Stimulated activated CD8-positive, alpha-beta memory T cell treated with anti-CD3 and anti-CD28 coated beads, Interleukin-15, amount 100 ng/mL, for 24 hours (primary cell): ENCODE measurements at regions not wholly inside any gene's neighbourhood (a gene's known extent, or its start where the extent isn't known, plus 50 kb on each side); places are given as distances from the start of the nearest gene placed in this dataset.

ENCODE experiments used
- DNase-seq: peaks from one replicate; pipeline ENCODE4 v3.0.0-alpha.2; 2020; ENCODE audit warnings: low read depth

DNA sequence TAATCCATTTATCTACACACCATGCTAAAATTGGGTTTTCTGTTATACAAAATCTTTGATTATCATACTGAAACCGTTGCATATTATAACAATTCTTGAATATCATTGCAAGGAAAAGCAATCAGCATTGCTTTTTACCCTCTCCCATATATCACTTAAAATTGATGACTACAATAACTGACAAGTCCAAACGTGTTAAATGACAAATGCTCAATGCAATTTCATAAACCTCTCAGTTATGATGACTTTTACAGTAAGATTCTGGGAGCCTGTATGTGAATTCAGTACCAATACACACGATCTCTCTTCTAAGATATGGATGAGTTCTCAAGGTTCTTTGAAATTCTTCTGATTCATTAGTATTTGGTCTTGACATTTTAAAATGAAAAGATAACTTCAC lies 368.5 kb upstream of the TRIB2 start:
- DNase-seq: no peak

DNA sequence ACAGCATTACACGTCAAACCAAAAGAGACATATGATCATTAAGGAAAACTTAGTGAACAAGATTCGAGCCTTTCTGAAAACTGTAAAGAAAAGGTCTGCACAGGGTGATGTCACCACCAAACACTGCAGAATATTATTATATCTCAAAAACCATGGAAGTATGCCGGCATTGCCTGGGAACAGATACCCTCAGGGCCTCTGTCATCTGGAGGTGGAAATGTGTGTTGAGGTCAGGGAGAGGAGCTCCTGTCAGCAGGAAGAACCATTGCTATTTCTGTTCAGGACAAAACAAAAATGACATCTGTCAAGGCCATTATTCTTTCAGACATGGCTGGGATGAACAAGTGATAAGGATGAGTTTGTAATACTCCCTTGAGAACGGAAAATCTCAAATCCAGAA lies 365.9 kb upstream of the TRIB2 start:
- no peak for DNase-seq

DNA sequence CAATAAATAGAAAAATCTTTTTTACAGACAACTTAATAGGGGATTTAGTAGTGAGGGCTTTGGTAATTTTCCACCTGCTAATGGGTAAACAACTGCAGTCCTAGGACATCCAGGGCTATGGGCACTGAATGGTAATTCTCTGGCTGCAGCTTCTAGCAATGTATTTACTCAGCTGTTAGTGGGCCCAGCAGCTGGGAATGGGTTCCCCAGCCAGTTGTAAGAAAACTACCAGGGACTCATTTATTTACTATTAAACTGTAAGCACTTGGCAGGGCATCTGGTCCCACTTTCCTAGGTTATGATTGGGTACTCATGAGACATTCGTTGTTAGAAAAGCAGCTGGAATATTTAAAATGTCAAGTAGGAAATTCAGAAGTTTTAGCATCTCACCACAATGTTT lies 363.8 kb upstream of the TRIB2 start:
- DNase-seq: no peak

DNA sequence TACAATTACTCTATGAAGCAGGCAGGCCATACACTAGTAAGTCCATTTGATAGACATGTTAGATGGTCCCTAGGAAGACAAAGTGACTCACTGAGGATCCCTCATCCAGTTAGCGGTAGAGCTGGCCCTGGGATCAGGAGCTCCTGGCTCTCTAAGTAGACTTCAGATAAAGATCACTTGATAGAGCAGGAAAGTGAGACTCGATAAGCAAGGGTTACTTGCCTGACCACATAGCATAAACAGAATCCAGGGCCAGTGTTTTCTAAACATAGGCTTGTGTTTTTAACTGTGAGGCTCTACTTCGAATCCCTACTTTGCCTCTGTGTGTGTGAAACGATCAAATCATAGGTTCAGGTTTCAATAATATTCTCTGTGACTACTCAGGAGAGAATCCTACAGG lies 355.2 kb upstream of the TRIB2 start:
- DNase-seq: no peak

DNA sequence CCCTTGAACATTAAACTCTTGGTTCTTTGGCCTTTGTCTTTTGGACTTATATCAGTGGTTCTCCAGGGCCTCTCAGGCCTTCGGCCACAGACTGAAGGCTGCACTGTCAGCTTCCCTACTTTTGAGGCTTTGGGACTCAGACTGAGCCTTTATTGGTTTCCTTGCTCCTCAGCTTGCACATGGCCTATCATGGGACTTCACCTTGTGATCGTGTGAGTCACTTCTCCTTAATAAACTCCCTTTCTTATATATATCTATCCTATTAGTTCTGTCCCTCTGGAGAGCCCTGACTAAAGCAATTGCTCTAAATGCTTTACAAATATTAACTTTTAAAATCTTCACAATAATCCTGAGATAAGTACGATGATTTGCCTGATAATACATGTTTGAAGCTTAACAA lies 353.6 kb upstream of the TRIB2 start:
- no peak for DNase-seq

DNA sequence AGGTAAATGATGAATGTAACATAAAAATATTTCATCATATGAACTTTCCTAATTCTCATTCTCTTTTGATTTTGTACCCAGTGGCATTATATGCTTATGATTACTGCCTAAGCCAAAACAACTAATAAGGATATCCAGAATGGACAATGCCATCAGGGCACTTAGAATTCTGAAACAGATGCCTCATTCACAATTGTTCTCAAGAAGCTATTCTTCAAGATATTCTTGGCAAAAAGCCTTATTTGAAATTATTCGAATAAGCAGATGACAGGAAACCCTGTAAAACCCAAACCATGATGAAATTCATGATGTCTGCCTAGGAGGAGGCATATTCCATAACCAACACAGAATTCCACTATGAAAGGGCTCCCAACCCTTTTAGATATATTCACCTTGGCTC lies 353.2 kb upstream of the TRIB2 start:
- no peak for DNase-seq

DNA sequence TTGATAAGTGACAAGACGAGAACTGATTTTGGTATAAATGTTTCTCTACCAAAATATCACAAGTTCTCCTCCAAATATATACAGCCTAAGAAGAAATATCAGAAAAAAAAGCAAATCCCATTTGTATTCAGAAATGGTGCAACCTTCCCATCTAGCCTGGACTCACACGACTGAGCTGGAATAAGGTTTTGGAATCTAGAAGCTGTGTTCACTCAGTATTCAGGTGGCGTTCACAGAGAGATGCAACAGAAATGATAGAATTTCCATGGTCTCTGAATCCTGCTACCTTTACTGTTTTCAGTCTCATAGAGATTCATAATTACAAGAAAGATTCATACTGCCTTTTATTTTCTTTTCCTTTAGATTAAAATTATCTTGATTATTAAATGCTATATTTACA lies 347.2 kb upstream of the TRIB2 start:
- no peak for DNase-seq

DNA sequence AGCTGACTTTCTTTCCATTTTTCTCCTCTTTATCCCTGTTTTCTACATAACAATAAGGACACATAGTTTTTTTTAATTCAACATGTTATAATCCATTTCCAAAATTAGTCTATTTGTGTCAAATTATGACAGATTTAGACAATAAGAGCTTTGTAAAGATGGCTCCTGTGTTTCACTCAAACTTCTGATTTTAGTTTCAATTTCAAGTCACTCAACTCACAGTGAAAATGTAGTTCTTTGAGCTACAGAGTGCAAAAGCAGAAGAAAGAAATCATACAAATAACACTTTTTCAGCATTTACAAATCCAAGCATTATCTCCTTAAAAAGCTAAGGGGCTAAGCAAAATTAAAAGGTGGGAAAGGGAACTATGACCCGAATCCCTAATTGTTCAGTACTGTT lies 340.7 kb upstream of the TRIB2 start:
- DNase-seq: no peak

DNA sequence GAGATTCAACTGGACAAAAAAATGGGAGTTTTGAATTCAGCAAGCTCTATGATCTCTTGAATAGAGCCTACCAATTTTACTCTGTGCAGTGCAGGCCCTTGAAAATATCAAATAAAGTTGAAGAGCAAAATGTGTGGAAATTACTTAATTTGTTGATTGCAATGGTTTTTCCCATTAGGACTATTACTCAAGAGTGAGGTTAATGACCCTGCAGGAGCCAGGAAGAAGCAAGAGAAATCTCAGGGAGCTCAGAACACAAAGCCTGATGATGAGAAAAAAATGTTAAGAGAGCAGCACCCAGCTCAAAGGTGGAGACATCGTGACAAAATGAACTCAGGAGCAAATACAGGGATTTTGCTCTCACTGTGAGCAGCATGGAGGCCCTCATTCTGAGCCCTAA lies 337.6 kb upstream of the TRIB2 start:
- no peak for DNase-seq

DNA sequence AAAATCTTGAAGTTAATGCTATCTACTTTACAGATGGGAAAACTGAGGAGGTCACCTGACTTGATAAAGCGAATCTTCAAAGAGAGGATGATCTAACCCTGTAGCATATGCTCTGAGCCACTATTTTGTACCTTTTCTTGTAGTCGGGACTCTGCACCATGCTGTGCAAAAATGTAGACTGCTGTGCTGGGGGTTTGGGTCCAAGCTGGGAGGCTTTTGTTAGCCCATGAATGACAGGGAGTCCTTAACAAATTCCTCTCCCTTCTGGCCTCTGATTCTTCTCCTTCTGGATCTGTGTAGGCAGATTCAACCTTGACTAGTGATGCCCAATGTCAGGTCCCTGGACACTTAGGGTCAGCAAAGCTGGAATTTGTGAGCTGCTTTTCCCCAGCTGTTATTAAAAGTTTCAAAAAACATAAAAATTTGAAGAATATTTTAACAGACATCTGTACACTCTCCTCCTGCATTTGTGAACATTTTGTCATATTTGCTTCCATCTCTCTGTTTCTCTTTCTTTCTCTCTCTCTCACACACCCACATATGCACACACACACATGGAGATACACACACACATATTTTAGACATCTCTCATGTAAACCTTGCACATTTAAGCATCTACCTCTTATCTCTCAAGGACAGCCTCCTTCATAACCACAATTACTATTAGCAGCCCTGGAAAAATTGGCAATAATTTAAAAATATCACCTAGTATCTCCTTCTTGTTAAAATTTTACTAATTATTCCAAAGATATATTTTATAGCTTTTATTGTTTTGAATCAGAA lies 335.0 kb upstream of the TRIB2 start:
- DNase-seq: no peak

DNA sequence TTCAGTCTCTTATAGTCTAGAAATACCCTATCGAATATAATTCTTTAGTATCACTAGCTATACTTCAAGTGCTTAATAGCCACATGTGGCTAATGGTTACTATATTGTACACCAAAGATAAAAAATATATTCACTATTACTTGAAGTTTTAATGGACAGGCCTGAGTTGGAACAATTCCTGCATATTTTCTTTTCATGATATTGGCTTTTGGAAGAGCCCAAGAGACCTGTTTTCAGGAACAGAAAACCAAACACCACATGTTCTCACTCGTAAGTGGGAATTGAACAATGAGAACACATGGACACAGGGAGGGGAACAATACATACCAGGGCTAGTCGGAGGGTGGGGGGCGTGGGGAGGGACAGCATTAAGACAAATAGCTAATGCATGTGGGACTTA lies 334.4 kb upstream of the TRIB2 start:
- DNase-seq: no peak

DNA sequence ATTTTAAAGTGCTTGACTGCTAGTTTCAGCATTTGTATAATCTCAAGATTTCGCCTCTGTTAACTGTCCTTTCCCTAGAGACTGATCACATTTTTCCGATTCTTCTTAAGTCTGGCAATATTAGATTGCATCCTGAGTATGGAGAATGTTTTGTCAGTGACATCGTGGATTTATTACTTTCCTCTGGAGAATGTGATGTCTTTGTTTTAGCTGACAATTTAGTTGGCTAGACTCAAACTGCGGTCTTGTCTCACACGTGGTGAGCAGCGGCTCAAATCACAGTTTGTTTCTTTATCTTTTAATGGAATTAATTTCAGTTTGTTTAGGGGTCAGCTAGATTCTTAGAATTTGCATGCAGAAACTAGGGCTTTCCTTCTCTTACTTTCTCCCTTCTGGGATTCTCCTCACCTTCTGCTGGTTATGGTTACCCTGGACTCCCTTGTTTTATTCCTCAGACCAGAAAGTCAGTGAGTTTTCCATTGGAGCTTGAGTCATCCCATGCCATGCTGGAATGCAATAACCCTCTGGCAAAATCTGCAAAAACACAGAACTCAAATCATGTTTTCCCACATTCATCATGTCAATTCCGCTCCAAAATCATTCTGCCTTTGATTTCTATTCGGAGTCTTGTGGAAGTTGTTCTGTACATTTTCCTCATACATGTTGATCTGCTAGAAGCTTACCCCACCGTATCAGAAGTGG lies 327.2 kb upstream of the TRIB2 start:
- DNase-seq: no peak

DNA sequence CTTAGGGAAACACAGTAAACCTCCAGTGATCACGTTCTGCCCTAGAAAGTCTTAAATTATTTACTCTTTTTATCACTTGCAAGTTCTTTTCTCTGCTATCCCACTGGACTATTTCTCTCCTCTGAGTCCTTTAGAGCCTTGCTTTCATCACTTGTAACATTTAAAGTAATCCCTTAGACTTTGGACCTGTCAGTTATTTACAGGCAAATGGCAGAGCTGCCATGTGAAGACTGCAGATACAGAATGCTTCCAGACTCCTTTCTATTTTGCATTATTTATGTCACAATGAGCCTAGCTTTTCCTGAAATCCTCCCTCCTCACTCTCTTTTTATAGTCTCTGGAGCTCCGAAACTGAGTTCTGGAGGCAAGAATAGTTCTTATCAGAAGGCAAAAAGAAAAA lies 325.6 kb upstream of the TRIB2 start:
- no peak for DNase-seq

DNA sequence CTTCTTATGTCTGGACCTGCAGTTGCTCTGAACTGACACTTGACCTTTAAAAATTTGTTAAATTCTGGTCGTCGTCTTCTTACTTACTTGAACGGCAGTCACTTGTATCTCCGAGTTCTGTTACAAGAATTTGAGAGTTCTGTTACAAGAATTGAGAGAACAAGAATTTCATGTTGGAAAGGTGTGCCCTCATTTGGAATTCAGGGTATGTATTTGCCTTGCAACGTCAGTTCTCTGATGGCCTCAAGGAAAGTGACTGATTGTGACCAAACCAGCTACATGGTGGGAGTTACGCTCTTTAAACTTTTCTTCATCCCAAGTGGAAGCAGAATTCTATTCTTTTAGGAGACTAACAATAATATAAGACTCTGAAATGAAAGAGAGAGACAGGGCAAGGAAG lies 320.0 kb upstream of the TRIB2 start:
- DNase-seq: no peak

DNA sequence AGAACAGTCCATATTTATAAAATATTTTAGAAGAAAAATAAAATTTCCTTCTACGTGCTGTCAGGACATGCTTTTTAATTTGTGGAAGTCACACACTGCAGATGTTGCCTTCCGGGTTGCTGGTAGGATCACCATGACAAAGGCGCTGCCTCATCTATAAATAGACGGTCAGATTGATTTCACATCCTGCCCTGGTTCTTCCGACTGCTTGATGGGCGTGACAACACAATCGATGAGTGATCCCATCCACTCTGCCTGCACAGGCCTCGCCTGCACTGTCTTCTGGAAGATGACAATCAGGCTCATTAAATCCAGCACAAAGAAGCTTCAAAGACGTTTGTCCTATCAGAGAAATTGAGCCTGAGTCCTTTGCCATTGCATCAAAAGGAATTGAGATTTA lies 318.9 kb upstream of the TRIB2 start:
- no peak for DNase-seq

DNA sequence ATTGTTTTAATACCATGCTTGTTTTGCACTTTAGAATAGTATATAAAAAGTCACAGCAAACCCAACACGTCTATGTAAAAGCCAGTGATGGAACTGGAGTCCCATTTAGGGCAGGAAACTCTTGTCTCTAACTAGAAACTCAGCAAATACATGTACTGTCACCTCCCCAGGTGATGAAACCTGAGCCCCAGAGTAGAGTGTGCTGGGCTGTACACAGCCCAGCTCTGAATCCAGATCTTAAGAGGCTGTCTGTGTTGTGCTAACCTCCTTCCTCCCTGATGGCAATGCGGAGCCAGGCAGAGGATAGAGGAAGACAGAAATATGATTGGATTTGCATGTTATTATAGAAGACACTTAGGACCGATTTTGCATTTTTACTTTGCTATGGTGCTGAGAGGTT lies 317.5 kb upstream of the TRIB2 start:
- DNase-seq: no peak

DNA sequence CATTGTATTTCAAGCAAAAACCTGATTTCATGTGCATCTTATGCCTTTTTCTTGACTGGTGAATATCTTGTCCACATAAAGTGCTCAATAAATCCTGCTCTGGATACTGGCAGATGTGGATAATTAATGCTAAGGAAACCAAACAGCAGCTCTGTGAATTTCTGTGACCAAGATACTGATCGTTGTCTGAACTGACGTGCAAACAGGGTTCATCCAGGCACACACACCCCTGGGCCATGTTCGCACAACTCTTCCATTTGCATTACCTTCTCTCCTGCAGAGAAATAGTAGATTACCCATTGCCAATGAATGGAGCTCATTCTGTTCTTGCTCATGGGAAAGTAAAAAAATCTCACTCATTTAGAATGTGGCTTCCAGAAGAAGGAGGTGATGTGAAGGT lies 316.2 kb upstream of the TRIB2 start:
- no peak for DNase-seq

DNA sequence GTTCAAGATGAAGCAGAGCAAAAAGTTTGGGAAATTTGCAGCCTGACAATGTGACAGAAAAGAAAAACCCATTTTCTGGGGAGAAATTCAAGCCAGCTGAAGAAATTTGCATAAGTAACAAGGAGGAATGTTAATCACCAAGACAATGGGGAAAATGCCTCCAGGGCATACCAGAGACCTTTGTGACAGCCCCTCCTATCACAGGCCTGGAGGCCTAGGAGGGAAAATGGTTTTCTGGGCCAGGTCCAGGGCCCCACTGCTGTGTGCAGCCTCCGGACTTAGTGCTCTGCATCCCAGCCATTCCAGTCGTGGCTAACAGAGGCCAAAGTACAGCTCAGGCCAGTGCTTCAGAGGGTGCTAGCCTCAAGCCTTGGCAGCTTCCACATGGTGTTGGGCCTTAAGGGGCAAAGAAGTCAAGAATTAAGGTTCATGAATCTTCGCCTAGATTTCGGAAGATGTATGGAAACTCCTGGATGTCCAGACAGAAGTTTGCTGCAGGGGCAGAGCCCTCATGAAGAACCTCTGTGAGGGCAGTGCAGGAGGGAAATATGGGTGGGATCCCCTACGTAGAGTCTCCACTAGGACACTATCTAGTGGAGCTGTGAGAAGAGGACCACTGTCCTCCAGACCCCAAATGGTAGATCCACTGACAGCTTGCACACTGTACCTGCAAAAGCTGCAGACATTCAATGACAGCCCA lies 314.1 kb upstream of the TRIB2 start:
- DNase-seq: no peak

DNA sequence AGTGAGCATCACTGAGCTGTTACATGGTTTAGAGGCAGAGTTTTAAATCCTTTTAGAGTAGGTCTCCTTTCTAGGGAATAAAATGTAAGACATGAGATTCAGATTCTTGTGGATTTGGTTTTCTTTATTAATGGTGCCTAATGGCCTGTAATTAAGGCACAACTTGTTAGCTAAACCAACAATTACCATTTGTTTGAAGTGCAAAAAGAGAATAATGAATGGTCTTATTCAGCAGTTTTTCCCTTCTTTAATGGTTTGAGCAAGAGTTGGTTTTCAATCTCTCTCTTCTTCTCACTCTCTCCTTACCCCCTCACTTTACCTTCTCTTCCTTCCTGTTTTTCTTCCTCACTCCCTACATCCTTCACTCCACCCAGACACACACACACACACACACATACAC lies 312.2 kb upstream of the TRIB2 start:
- DNase-seq: no peak

DNA sequence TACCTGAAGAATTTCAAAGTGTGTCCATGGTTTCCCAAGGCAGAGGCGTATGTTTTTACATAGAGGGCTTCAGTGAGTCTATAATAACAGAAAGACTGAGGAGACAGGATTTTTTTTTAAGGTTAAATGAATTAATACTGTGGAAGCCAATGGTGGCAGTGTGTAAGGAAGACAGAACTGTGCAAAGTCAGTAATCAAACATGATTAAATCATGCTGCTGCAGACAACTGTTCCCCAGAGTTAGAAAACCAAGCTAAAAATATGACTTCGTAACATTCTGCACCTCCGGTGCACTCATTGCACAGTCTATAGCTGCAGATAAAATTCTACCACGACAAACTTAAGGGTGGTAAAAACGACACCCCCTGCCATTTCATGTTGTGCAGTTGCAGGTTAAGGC lies 309.6 kb upstream of the TRIB2 start:
- no peak for DNase-seq

DNA sequence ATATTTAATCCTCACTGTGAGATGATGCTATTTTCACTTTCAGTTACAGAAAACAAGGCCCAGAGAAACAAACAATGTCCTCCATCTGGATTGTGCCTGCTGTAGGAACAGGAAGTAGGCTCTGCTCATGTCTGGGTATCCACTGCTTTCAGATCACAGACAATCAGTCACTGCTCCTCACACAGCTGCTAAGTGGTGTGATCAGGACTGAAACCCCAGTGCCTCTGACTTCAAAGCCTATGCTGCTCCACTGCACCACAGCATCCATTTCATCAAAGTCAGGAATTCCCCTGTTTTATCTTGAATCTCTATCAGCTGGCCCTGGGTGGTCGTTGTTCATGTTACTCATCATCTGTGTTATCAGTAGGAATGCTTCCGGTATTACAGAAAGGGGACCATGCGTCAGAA lies 303.8 kb upstream of the TRIB2 start:
- DNase-seq: no peak

DNA sequence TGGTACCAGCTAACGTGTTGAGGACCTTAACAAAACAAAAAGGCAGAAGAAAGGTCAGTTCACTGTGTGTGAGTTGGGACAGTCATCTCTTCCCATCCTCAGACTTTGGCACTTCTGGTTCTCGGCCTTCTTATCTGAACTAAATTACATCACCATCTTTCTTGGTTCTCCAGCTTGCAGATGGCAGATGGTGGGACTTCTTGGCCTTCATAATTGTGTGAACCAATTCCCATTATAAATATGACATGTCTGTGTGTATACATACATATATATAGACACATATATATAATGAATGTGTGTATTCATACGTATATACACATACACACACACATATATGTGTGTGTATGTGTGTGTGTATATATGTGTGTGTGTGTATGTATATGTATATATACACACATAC lies 301.2 kb upstream of the TRIB2 start:
- no peak for DNase-seq

DNA sequence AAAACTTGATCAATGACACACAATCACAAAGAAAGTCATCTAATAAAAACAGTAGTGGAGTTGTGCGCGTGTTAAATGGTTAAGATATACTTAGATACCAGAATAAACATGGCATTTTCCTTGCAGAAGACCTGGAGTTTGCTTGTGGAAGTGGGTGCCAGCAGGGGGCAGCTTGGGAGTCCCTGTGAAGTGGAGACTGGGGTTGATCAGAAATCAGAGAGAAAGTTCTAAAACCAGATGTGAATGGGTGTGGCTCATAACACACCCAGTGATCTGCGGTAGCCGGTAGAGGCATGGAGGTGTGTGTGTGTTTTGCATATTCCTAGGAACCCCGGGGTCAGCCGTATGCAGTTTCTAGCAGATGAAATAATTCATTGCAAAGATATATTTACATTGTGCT lies 300.1 kb upstream of the TRIB2 start:
- no peak for DNase-seq
